Cardiac muscle cell (in vitro differentiated cells and primary cell): ENCODE measurements at regions not wholly inside any gene's neighbourhood (a gene's known extent, or its start where the extent isn't known, plus 50 kb on each side); places are given as distances from the start of the nearest gene placed in this dataset.
A peak's percentile ranks its signal among the peaks of the same experiment; 100 is the strongest.

Experiments
- DNase-seq, 2 donors: peaks; one replicate each; pipeline versions ENCODE4 v3.0.0 to v3.0.0-alpha.2; 2010 to 2017; ENCODE audit warnings: low read depth in 1 of 2, low spot score in 1 of 2
- H3K27ac ChIP-seq: fragments of 200-600 bp; sonication (generic); 2 replicates; pipeline ENCODE4 v1.5.1; 2016
- H3K27me3 ChIP-seq: fragments of 200-600 bp; sonication (generic); 2 replicates; pipeline ENCODE4 v1.6.0; 2016; ENCODE audit warnings: control low read depth
- H3K36me3 ChIP-seq: fragments of 200-600 bp; sonication (generic); 2 replicates; pipeline ENCODE4 v1.5.1; 2016; ENCODE audit warnings: control low read depth
- H3K4me1 ChIP-seq: fragments of 200-600 bp; sonication (generic); 2 replicates; pipeline ENCODE4 v1.8.1; 2017; ENCODE audit warnings: low read depth, mild to moderate bottlenecking, mixed run types
- H3K4me3 ChIP-seq: fragments of 200-600 bp; sonication (generic); 2 replicates; pipeline ENCODE4 v1.5.1; 2016; ENCODE audit warnings: mild to moderate bottlenecking
- H3K9me3 ChIP-seq: fragments of 200-600 bp; sonication (generic); 2 replicates; pipeline ENCODE4 v1.5.1; 2017; ENCODE audit warnings: low read depth, mild to moderate bottlenecking, control low read depth
- TF ChIP-seq, protein P1 (sequence below): IDR thresholded peaks from 2 replicates; pipeline ENCODE4 v1.5.1; 2012; ENCODE audit warnings: low read depth, mild to moderate bottlenecking, low read length

DNA sequence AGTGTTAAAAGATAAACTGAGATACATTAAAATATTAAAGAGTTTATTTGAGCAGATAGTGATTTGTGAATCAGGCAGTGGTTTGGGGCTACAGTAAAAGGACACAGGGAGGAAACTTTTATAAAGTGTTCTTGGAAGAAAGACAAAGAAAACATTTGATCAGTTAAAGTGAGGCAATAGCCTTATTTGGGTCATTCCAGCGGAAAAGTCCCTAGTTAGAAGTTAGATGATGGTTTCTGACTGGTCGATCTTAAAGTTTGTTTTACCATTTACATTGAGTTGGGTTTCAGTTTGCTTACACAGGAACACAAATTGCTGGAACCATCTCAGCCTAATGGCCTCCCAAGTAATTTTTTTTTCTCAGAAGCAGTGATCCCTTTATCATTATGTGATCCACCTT is 69.7 kb downstream of the PPP1R2C start:
- Histone ChIP-seq H3K9me3 (no peaks in the 10 kb centered on the region), H3K27ac (no peak overlapping the region), H3K4me1 (no peaks in the 10 kb centered on the region), H3K27me3 (no peaks in the 10 kb centered on the region), H3K36me3 (no peaks in the 10 kb centered on the region), H3K4me3 (no peak overlapping the region)
- TF ChIP-seq, protein P1, sequence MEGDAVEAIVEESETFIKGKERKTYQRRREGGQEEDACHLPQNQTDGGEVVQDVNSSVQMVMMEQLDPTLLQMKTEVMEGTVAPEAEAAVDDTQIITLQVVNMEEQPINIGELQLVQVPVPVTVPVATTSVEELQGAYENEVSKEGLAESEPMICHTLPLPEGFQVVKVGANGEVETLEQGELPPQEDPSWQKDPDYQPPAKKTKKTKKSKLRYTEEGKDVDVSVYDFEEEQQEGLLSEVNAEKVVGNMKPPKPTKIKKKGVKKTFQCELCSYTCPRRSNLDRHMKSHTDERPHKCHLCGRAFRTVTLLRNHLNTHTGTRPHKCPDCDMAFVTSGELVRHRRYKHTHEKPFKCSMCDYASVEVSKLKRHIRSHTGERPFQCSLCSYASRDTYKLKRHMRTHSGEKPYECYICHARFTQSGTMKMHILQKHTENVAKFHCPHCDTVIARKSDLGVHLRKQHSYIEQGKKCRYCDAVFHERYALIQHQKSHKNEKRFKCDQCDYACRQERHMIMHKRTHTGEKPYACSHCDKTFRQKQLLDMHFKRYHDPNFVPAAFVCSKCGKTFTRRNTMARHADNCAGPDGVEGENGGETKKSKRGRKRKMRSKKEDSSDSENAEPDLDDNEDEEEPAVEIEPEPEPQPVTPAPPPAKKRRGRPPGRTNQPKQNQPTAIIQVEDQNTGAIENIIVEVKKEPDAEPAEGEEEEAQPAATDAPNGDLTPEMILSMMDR: no peak
- peak in 1 of 2 donors; percentile 57 for DNase-seq

DNA sequence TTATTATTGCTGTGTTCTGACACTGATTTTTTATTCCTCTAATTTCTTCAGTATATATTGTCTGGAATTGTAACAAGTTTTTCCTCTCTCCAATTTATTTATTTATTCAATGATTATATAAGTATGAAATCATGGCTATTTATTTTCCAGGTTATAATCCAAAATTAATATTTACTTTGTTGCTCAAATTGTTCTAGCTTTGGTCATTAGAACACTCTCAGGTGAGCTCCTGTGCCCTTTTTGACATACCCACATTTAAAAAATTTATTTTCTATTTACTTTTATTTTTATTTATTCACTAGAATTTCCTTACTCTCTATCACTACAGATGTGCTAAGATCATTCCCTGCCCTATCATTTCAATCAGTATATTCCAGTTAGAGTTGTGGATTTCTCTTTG is 70.2 kb downstream of the PPP1R2C start:
- H3K9me3 ChIP-seq: no peaks in the 10 kb centered on the region
- H3K4me1 ChIP-seq: no peaks in the 10 kb centered on the region
- TF ChIP-seq, protein P1: no peak
- no peak for DNase-seq
- H3K27me3 ChIP-seq: no peaks in the 10 kb centered on the region
- H3K4me3 ChIP-seq: no peak overlapping the region
- H3K36me3 ChIP-seq: no peaks in the 10 kb centered on the region
- no peak overlapping the region for H3K27ac ChIP-seq

DNA sequence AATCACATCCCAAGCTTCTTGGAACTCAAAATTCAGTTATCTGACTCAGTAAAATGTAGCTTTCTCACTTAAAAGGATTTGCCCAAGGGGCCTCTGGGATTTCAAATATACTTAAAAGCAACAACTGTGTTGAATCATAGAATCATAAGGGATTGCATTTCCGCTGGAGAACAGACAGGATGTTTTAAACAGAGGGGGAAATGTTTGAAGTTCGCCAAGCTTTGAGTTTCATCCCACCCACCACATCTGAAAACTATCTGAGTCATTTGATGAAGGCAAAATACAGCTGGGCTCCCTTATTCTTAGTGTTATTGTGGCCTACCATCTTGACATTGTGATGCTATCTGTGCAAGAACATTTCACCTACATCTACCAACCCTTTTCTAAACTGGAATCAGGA is 73.5 kb downstream of the PPP1R2C start:
- Histone ChIP-seq H3K36me3 (no peaks in the 10 kb centered on the region), H3K4me1 (no peaks in the 10 kb centered on the region), H3K27me3 (no peaks in the 10 kb centered on the region), H3K4me3 (no peak overlapping the region), H3K27ac (no peak overlapping the region), H3K9me3 (no peaks in the 10 kb centered on the region)
- TF ChIP-seq, protein P1: no peak
- peak in 1 of 2 donors; percentile 39 for DNase-seq

DNA sequence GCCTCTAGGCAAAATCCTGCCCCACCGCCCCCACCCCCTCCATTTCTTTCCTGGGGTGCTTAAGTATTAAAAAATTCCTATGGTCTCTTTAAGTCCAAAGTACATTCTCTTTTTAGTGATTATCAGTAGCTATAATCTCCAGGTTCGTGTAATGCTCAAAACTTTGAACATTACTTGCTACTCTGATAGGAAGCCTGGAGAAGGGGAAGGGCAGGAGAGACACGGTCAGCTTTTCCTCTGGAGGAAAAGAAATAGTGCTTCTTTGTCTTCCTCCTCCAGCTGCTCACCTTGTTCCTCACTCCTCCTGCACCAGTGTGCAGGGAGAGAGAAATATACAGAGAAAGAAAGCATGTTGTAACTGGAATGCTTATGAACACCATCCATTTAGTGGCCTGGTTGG is 80.4 kb downstream of the PPP1R2C start:
- no peaks in the 10 kb centered on the region for H3K27me3 ChIP-seq
- TF ChIP-seq, protein P1: no peak
- no peaks in the 10 kb centered on the region for H3K4me1 ChIP-seq
- H3K36me3 ChIP-seq: no peaks in the 10 kb centered on the region
- no peak overlapping the region for H3K4me3 ChIP-seq
- no peak overlapping the region for H3K27ac ChIP-seq
- DNase-seq: no peak
- H3K9me3 ChIP-seq: no peaks in the 10 kb centered on the region

DNA sequence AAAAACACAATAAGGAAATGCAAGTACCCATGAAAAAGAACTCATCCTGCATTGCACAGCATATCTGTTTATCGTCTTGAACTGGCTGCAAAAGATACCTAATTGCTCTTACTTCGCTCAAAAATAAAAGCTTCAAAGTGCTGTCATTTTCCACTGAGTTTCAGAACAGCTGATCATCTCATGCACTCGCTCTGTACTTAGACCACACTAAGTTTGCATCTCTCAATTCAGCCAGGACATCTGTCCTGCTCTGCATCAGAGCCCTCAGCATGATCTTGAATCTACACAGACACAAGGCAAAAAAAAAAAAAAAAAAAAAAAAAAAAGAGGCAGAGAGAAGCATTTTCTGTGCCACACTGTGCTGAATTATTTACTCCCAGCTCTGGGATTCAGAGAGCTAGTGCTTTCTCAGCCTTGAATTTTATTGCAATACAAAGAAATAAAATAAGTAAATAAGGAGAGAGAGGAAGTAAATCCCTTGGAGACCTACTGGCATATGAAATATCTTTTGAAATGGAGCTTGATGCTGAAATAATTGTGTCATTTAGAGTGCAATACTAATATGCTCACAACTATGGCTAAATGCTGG is 81.3 kb downstream of the PPP1R2C start:
- H3K4me3 ChIP-seq: no peak overlapping the region
- TF ChIP-seq, protein P1: no peak

More for the DNA sequence above, 81.3 kb downstream of the PPP1R2C start:
- Histone ChIP-seq H3K4me1 (no peaks in the 10 kb centered on the region), H3K27me3 (no peaks in the 10 kb centered on the region), H3K27ac (no peak overlapping the region), H3K36me3 (no peaks in the 10 kb centered on the region), H3K9me3 (no peaks in the 10 kb centered on the region)
- no peak for DNase-seq
